Aorta (tissue), 5 donors: ENCODE measurements at regions not wholly inside any gene's neighbourhood (a gene's known extent, or its start where the extent isn't known, plus 50 kb on each side); places are given as distances from the start of the nearest gene placed in this dataset.

Experiments
- ATAC-seq: fragments of 200-7000 bp; cut with Tn5 transposase; one replicate; pipeline ENCODE4 v1.9.1; 2022; ENCODE audit warnings: moderate library complexity; ENCODE audit not compliant: low FRiP score
- DNase-seq, 2 donors: peaks; one replicate each; pipeline ENCODE4 v3.0.0-alpha.2; 2020
- H3K27ac ChIP-seq, 2 donors: one replicate each; pipeline ENCODE4 v1.5.1; 2013; ENCODE audit warnings: low read length in 2 of 2, mild to moderate bottlenecking in 2 of 2, moderate library complexity in 2 of 2, control low read depth in 1 of 2, inconsistent platforms in 1 of 2, low read depth in 1 of 2
- H3K27me3 ChIP-seq, 2 donors: one replicate each; pipeline ENCODE4 v1.6.1; 2013; ENCODE audit warnings: control low read depth in 1 of 2, low read length in 1 of 2, mild to moderate bottlenecking in 1 of 2, moderate library complexity in 1 of 2; ENCODE audit not compliant: insufficient read depth in 2 of 2, control insufficient read depth in 1 of 2
- H3K36me3 ChIP-seq, 2 donors: one replicate each; pipeline ENCODE4 v1.6.1; 2013; ENCODE audit warnings: control low read depth in 1 of 2, low read length in 1 of 2, mild to moderate bottlenecking in 1 of 2; ENCODE audit not compliant: insufficient read depth in 2 of 2, control insufficient read depth in 1 of 2
- H3K4me1 ChIP-seq, 2 donors: one replicate each; pipeline ENCODE4 v1.6.1; 2013; ENCODE audit warnings: low read length in 2 of 2, control low read depth in 1 of 2, mild to moderate bottlenecking in 1 of 2, moderate library complexity in 1 of 2; ENCODE audit not compliant: insufficient read depth in 2 of 2, control insufficient read depth in 1 of 2
- H3K4me3 ChIP-seq, 2 donors: one replicate each; pipeline ENCODE4 v1.5.1; 2013; ENCODE audit warnings: low read length in 2 of 2, control low read depth in 1 of 2, mild to moderate bottlenecking in 1 of 2
- H3K9me3 ChIP-seq: one replicate; pipeline ENCODE4 v1.6.1; 2013; ENCODE audit warnings: mild to moderate bottlenecking, low read length; ENCODE audit not compliant: control insufficient read depth
- WGBS, 2 donors: extraction: QIAGEN DNeasy Blood & Tissue Kit; methylation state at CpG; one replicate each; pipeline ENCODE4 v1.1.7; 2013; 5-methylcytosine and 5-hydroxymethylcytosine counted together
- intact Hi-C, 2 donors: fragments of 100-400 bp; cut with DNase I; formaldehyde crosslinking; loops; one replicate each; pipeline versions ENCODE4 v1.14.2 to v1.15.0; 2022
- donor health status: healthy with polysubstance abuse.
- donor health status: Bipolar disorder and iron deficiency.
- donor health status: DM: no; HTN: no; CAD: no.
- donor health status: DM: no; HTN: no; CAD: no.
- donor health status: DM: yes; HTN: yes; CAD: no.

DNA sequence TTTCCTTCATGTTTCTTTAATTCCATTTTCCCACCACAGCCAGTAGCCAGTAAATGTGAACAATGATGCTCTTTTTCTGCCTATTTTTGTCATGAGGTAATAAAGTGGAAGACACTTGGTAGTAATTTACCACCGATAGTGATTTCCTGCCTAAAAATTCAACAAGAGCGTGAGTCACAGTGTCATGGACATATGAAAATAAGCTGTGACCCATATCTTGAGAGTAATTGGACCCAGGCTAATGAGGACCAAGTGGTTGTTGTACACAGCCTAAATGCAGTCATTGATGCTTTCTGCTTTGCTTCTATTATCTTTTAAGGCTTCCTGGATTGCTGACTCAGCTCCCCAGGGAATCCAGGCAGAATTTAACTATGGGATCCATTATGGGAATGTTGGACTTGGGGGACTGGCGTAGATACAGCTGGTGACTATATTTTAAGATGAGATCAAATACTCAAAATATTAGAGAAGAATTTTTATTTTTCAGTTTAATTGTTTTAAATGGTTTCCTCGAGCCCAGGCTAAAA, 265.9 kb upstream of the FERMT1 start:
- Histone ChIP-seq H3K4me1 (no peaks in the 10 kb centered on the region), H3K36me3 (no peaks in the 10 kb centered on the region), H3K9me3 (no peaks in the 10 kb centered on the region), H3K27ac (no peak overlapping the region), H3K27me3 (no peaks in the 10 kb centered on the region), H3K4me3 (no peak overlapping the region)
- ATAC-seq (no peak), DNase-seq (no peak)
- 63 to 75% methylated on average over 4 of the region's 4 CpGs for WGBS, 2 donors
- intact Hi-C loops: no loop called here

DNA sequence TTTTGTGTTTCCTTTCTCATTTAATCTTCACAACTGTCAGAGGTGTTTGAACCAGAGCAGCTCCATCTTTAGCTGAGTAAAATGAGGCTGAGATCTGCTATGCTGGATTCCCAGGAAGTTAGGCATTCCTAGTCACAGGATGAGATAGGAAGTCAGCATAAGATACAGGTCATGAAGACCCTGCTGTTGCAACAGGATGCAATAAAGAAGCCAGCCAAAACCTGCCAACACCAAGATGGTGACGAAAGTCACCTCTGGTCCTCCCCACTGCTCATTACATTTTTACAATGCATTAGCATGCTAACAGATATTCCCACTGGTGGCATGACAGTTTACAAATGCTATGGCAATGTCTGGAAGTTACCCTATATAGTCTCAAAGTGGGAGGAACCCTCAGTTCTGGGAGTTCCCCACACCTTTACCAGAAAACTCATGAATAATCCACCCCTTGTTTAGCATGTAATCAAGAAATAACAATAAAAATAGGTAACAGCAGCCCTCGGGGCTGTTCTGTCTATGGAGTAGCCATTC, 262.2 kb upstream of the FERMT1 start:
- DNase-seq: no peak
- Histone ChIP-seq H3K4me1 (no peaks in the 10 kb centered on the region), H3K27me3 (no peaks in the 10 kb centered on the region), H3K9me3 (no peaks in the 10 kb centered on the region), H3K4me3 (no peak overlapping the region), H3K36me3 (no peaks in the 10 kb centered on the region), H3K27ac (no peak overlapping the region)
- intact Hi-C loops: no loop called here
- ATAC-seq: no peak
- WGBS, 2 donors: 85 to 88% methylated on average over 2 of the region's 2 CpGs

DNA sequence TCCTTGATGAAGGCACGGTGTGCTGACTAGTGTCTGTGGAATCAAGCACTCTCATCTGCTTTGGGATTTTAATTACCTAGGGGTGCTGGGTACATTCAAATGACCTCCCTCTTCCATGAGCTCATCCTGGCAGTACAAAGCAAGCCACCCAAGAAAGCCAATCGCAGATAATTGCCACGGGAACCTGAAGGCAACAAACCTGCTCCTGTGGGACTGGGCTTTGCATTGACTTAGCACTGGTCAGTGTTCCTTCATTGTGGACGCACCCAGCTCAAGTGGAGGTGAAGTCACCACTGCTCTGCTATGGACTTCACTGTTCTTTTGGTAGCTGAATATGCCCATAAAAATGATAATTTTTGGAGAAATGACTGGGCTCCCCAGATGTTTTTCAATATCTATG, 261.6 kb upstream of the FERMT1 start:
- no peaks in the 10 kb centered on the region for H3K36me3 ChIP-seq
- no peak for ATAC-seq
- H3K27ac ChIP-seq: no peak overlapping the region
- H3K4me1 ChIP-seq: no peaks in the 10 kb centered on the region
- DNase-seq: no peak
- no peaks in the 10 kb centered on the region for H3K27me3 ChIP-seq
- H3K4me3 ChIP-seq: no peak overlapping the region
- no peaks in the 10 kb centered on the region for H3K9me3 ChIP-seq
- intact Hi-C loops: no loop called here
- WGBS, 2 donors: 63 to 72% methylated on average over 4 of the region's 4 CpGs

DNA sequence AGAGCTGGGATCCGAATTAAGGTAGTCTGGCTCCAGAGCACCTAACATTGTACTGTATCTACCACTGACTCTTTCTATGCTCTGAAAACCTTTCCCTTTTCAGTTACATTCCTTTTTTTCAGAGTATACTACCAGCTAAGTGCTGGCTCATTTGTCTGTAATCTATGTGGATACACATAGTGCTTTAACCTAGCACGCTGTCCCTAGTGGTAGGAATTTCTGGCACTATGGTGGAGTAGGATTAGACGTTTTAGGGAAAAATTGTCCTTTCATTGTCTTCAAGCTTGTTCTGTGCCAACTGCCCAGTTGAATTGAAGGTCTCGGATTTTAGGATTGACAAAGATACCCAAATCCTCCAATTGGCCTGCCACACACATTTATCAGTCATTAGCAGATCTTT, 259.1 kb upstream of the FERMT1 start:
- Histone ChIP-seq H3K36me3 (no peaks in the 10 kb centered on the region), H3K27ac (no peak overlapping the region), H3K27me3 (no peaks in the 10 kb centered on the region), H3K4me3 (no peak overlapping the region), H3K4me1 (no peaks in the 10 kb centered on the region), H3K9me3 (no peaks in the 10 kb centered on the region)
- peak; percentile 29 for ATAC-seq
- intact Hi-C loops: no loop called here
- DNase-seq: no peak
- WGBS, 2 donors: 25 to 36% methylated on average over 4 of the region's 4 CpGs

DNA sequence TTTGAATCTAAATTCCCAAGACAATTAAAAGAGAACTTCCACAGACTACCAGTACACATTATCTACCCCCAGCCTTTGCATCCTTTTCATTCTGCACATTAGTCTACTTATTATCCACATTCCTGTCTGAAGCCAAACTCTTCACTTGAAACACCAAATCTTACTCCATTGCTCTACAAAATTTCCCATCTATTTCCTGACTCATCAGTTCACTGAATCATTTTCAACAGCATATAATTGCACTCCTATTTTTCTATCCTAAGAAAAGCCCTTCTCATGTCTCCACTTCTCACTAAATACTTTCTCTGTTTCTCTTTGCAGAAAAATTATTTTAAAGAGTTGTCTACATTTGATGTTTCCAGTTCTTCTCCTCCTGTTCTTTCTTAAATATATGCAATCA, 239.4 kb upstream of the FERMT1 start:
- no peak for DNase-seq
- intact Hi-C loops: no loop called here
- Histone ChIP-seq H3K27ac (no peak overlapping the region), H3K4me1 (no peaks in the 10 kb centered on the region), H3K9me3 (peaks cover 1% of the 10 kb centered on the region), H3K27me3 (no peaks in the 10 kb centered on the region), H3K36me3 (no peaks in the 10 kb centered on the region), H3K4me3 (no peak overlapping the region)
- no peak for ATAC-seq

DNA sequence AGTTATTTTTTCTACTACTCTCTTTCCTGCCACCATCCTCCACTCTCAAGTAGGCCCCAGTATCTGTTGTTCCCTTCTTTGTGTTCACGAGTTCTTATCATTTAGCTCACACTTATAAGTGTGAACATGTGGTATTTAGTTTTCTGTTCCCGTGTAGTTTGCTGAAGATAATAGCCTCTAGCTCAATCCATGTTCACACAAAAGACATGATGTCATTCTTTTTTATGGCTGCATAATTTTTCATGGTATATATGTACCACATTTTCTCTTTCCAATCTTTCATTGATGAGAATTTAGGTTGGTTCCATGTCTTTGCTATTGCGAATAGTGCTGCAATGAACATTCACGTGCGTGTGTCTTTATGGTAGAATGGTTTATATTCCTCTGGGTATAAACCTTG, 237.9 kb upstream of the FERMT1 start:
- DNase-seq: no peak
- no peak overlapping the region for H3K4me3 ChIP-seq
- ATAC-seq: no peak
- no peaks in the 10 kb centered on the region for H3K4me1 ChIP-seq
- no peak overlapping the region for H3K27ac ChIP-seq
- peaks cover 1% of the 10 kb centered on the region for H3K9me3 ChIP-seq
- no peaks in the 10 kb centered on the region for H3K36me3 ChIP-seq
- 83 to 91% methylated on average over 5 of the region's 5 CpGs for WGBS, 2 donors
- intact Hi-C loops: no loop called here
- no peaks in the 10 kb centered on the region for H3K27me3 ChIP-seq

DNA sequence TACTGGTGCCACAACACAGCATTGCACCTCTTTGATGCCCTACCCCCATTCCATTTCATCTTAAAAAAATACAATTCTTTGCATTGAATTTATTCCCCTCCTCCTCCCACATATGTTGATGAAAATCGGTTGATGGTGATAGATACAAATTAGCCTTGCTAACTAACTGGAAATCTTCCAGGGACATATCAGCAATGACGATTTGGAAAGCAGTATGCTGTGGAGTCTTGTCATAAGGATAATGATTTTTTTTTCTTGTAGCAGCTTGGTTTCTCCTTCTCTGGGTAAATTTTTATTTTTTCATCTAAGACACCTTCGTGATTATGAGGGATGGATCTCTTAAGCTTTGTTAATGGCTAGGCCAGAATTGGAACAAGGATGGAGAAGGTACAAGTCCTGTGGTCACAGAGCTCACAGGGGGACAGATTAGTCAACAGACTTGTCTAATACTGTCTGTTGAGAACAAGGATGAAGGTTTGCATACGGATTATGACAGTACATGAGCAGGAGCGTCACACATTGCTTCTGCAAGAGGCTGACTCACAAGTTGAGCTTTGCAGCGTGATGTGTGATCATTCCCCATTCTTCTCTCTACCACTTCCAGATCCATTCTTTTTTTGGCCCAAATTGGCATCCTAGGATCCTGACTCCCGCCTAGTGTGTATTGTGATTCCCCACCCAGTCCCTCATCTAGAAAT, 233.1 kb upstream of the FERMT1 start:
- Histone ChIP-seq H3K9me3 (peaks cover 1% of the 10 kb centered on the region), H3K36me3 (no peaks in the 10 kb centered on the region), H3K27me3 (no peaks in the 10 kb centered on the region), H3K4me1 (no peaks in the 10 kb centered on the region), H3K27ac (no peak overlapping the region), H3K4me3 (no peak overlapping the region)
- DNase-seq (no peak), ATAC-seq (no peak)
- WGBS, 2 donors: 85 to 86% methylated on average over 7 of the region's 7 CpGs
- intact Hi-C loops: no loop called here

DNA sequence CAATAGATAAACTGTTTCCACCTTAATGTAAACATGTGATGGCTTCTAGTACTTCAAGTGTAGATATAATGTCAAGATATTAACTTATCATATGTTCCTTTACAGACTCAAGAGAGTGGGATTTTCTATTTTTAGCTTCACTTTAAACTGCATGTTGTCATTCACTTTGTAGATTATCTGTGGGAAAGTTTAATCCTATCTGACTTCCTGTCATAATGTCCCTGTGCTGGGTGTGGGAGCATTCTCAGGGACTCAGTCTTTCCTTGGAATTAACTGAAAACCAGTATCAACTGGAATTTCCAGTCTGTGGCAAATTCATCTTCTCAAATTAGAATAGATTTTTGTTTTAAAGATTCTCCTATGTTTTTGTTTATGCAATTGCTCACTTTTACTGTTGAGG, 226.1 kb upstream of the FERMT1 start:
- H3K27me3 ChIP-seq: no peaks in the 10 kb centered on the region
- no peaks in the 10 kb centered on the region for H3K4me1 ChIP-seq
- H3K36me3 ChIP-seq: no peaks in the 10 kb centered on the region
- ATAC-seq (no peak), DNase-seq (no peak)
- H3K27ac ChIP-seq: no peak overlapping the region
- no peak overlapping the region for H3K4me3 ChIP-seq
- intact Hi-C loops: no loop called here
- no peaks in the 10 kb centered on the region for H3K9me3 ChIP-seq

DNA sequence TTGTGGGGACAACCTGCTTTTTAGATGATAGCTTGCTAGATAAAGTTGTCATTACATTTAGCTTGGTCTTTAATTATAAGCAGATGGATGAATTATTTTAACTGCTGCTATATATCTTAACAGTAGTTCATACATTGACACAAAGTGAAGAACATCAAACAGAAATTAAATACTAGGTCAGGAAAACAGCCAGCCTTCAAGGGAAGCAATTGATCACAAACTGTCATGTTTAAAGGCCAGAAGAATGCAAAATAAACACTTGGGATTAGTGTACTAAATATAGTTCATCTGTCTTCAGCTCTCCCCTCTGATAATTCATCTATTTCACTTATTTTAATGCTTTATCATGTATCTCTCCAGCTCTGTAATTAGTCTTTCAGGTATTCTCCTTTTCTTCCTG, 225.1 kb upstream of the FERMT1 start:
- intact Hi-C loops: no loop called here
- ATAC-seq: no peak
- H3K4me1 ChIP-seq: no peaks in the 10 kb centered on the region

More for the DNA sequence above, 225.1 kb upstream of the FERMT1 start:
- Histone ChIP-seq H3K27me3 (no peaks in the 10 kb centered on the region), H3K4me3 (no peak overlapping the region), H3K36me3 (no peaks in the 10 kb centered on the region), H3K9me3 (no peaks in the 10 kb centered on the region), H3K27ac (no peak overlapping the region)
- DNase-seq: no peak
